H1 (cell line): ENCODE measurements at regions not wholly inside any gene's neighbourhood (a gene's known extent, or its start where the extent isn't known, plus 50 kb on each side); places are given as distances from the start of the nearest gene placed in this dataset.

ENCODE experiments used
- CTCF ChIA-PET: fragments of 300-600 bp; sonication (Branson Sonifier 250); formaldehyde crosslinking; loops from one replicate; lab custom pipeline; 2021; ENCODE audit not compliant: partially characterized antibody; lab: Charles Lee
- POLR2A ChIA-PET: fragments of 300-600 bp; sonication (Branson Sonifier 250); formaldehyde crosslinking; loops from one replicate; lab custom pipeline; 2021; ENCODE audit warnings: inconsistent platforms; ENCODE audit not compliant: partially characterized antibody; lab: Charles Lee
- DNase-seq, 2 experiments: peaks; one replicate each; pipeline versions ENCODE4 v3.0.0 to v3.0.0-alpha.2; 2010 to 2022; ENCODE audit warnings: low spot score in 2 of 2, low read depth in 1 of 2, mixed read lengths in 1 of 2
- FAIRE-seq: peaks from 2 replicates; lab custom pipeline; 2011; peaks lifted over from hg19 to GRCh38; lab: Jason Lieb, UNC
- H2AFZ ChIP-seq: 2 replicates; pipeline ENCODE4 v1.8.1; 2012; ENCODE audit warnings: low read length, inconsistent platforms
- H2AK5ac ChIP-seq: 2 replicates; pipeline ENCODE4 v1.6.1; 2013; ENCODE audit warnings: low read depth, low read length
- H2BK120ac ChIP-seq: replicated peaks from 2 replicates; pipeline ENCODE3; 2013; ENCODE audit warnings: low read depth, low read length, inconsistent platforms
- H2BK12ac ChIP-seq: 2 replicates; pipeline ENCODE4 v1.6.1; 2013; ENCODE audit warnings: low read depth, low read length
- H2BK15ac ChIP-seq: 2 replicates; pipeline ENCODE4 v1.6.1; 2013; ENCODE audit warnings: low read length
- H2BK20ac ChIP-seq: 2 replicates; pipeline ENCODE4 v1.6.1; 2013; ENCODE audit warnings: low read length
- H2BK5ac ChIP-seq: 2 replicates; pipeline ENCODE4 v1.6.1; 2013; ENCODE audit warnings: low read depth, low read length
- H3K14ac ChIP-seq: 2 replicates; pipeline ENCODE4 v1.6.1; 2013; ENCODE audit warnings: inconsistent platforms; ENCODE audit not compliant: insufficient read length
- H3K18ac ChIP-seq: 2 replicates; pipeline ENCODE4 v1.6.1; 2013; ENCODE audit warnings: low read length; ENCODE audit errors: extremely low read depth
- H3K23ac ChIP-seq: 2 replicates; pipeline ENCODE4 v1.6.1; 2013; ENCODE audit warnings: inconsistent platforms; ENCODE audit not compliant: insufficient read length
- H3K23me2 ChIP-seq: 2 replicates; pipeline ENCODE4 v1.6.1; 2013; ENCODE audit warnings: low read depth, low read length
- H3K27ac ChIP-seq: 2 replicates; pipeline ENCODE4 v1.6.1; 2011; ENCODE audit warnings: low read depth, low read length, inconsistent platforms
- H3K27me3 ChIP-seq, 4 experiments: replicated peaks in 1 of 4; 1 replicate in 1 of 4; 2 replicates in 3 of 4; pipeline versions ENCODE4 v1.6.1 to v1.8.1; 2011 to 2013; ENCODE audit warnings: low read length in 3 of 4, mild to moderate bottlenecking in 3 of 4, inconsistent platforms in 2 of 4, mixed read lengths in 2 of 4, moderate library complexity in 1 of 4; ENCODE audit not compliant: control insufficient read depth in 3 of 4, insufficient read depth in 3 of 4; ENCODE audit errors: extremely low read depth in 1 of 4
- H3K36me3 ChIP-seq, 4 experiments: 2 replicates each; pipeline versions ENCODE4 v1.6.1 to v1.8.1; 2011 to 2013; ENCODE audit warnings: mild to moderate bottlenecking in 4 of 4, low read length in 3 of 4, moderate library complexity in 2 of 4, control low read depth in 1 of 4, inconsistent platforms in 1 of 4; ENCODE audit not compliant: insufficient read depth in 4 of 4, control insufficient read depth in 2 of 4
- H3K4ac ChIP-seq: replicated peaks from 2 replicates; pipeline ENCODE3; 2013; ENCODE audit warnings: low read length, low read depth, mixed read lengths, inconsistent platforms; ENCODE audit not compliant: insufficient read length
- H3K4me1 ChIP-seq, 4 experiments: replicated peaks in 1 of 4; 1 replicate in 1 of 4; 2 replicates in 3 of 4; pipeline versions ENCODE4 v1.6.1 to v1.8.1; 2011 to 2013; ENCODE audit warnings: low read length in 3 of 4, inconsistent platforms in 2 of 4, mixed read lengths in 1 of 4; ENCODE audit not compliant: insufficient read depth in 4 of 4, control insufficient read depth in 3 of 4
- H3K4me2 ChIP-seq, 2 experiments: 2 replicates each; pipeline versions ENCODE4 v1.6.1 to v1.8.1; 2011 to 2013; ENCODE audit warnings: low read depth in 2 of 2, low read length in 2 of 2, control low read depth in 1 of 2, inconsistent platforms in 1 of 2, mild to moderate bottlenecking in 1 of 2; ENCODE audit not compliant: insufficient read depth in 1 of 2
- H3K4me3 ChIP-seq, 4 experiments: fragments of 200-600, 300-600 bp in 1 of 4; sonication (generic), shearing (Covaris generic), sonication (Bioruptor Twin) in 1 of 4; 2 replicates each; pipeline versions ENCODE4 v1.5.1 to v1.8.1; 2011 to 2016; ENCODE audit warnings: low read length in 4 of 4, low read depth in 3 of 4, control low read depth in 2 of 4, inconsistent platforms in 2 of 4, mild to moderate bottlenecking in 2 of 4, mixed read lengths in 1 of 4, moderate library complexity in 1 of 4; ENCODE audit not compliant: insufficient read depth in 2 of 4; ENCODE audit errors: extremely low read depth in 1 of 4
- H3K56ac ChIP-seq: replicated peaks from 2 replicates; pipeline ENCODE3; 2013; ENCODE audit warnings: low read depth, mild to moderate bottlenecking, mixed read lengths, low read length, inconsistent platforms; ENCODE audit not compliant: insufficient read length
- H3K79me1 ChIP-seq: 2 replicates; pipeline ENCODE4 v1.6.1; 2013; ENCODE audit warnings: low read depth, low read length, control low read depth
- H3K79me2 ChIP-seq, 2 experiments: 2 replicates each; pipeline versions ENCODE4 v1.6.1 to v1.8.1; 2012 to 2013; ENCODE audit warnings: low read length in 2 of 2, mild to moderate bottlenecking in 2 of 2, inconsistent platforms in 1 of 2; ENCODE audit not compliant: insufficient read depth in 2 of 2, control insufficient read depth in 1 of 2
- H3K9ac ChIP-seq, 4 experiments: replicated peaks in 1 of 4; 1 replicate in 1 of 4; 2 replicates in 3 of 4; pipeline versions ENCODE4 v1.6.1 to v1.8.1; 2011 to 2013; ENCODE audit warnings: low read depth in 3 of 4, low read length in 3 of 4, control low read depth in 2 of 4, mild to moderate bottlenecking in 2 of 4, moderate library complexity in 2 of 4, inconsistent platforms in 1 of 4; ENCODE audit errors: extremely low read depth in 1 of 4
- H3K9me3 ChIP-seq, 2 experiments: 2 replicates each; pipeline versions ENCODE4 v1.6.1 to v1.8.1; 2012 to 2013; ENCODE audit warnings: mild to moderate bottlenecking in 2 of 2, moderate library complexity in 2 of 2, control low read depth in 1 of 2, inconsistent platforms in 1 of 2, low read depth in 1 of 2, low read length in 1 of 2, mixed read lengths in 1 of 2; ENCODE audit not compliant: insufficient read depth in 2 of 2
- H4K20me1 ChIP-seq, 2 experiments: replicated peaks in 1 of 2; 2 replicates each; pipeline versions ENCODE3 to v1.8.1; 2011 to 2013; ENCODE audit warnings: inconsistent platforms in 2 of 2, low read length in 2 of 2, mild to moderate bottlenecking in 1 of 2; ENCODE audit not compliant: insufficient read depth in 2 of 2, control insufficient read depth in 1 of 2
- H4K5ac ChIP-seq: 2 replicates; pipeline ENCODE4 v1.6.1; 2013; ENCODE audit warnings: low read length, low read depth, mixed read lengths, inconsistent platforms; ENCODE audit not compliant: insufficient read length
- H4K8ac ChIP-seq: 2 replicates; pipeline ENCODE4 v1.8.0; 2013; ENCODE audit warnings: mild to moderate bottlenecking, moderate library complexity, low read length, inconsistent platforms; ENCODE audit not compliant: insufficient read depth; ENCODE audit errors: extremely low read depth
- H4K91ac ChIP-seq: replicated peaks from 2 replicates; pipeline ENCODE3; 2013; ENCODE audit warnings: low read length, mixed read lengths, inconsistent platforms; ENCODE audit not compliant: insufficient read length
- CEBPB ChIP-seq: IDR thresholded peaks from 2 replicates; pipeline ENCODE4 v1.6.1; 2012; ENCODE audit warnings: low read depth, low read length
- HDAC6 ChIP-seq: IDR thresholded peaks from one replicate; pipeline ENCODE4 v1.7.1; 2012; ENCODE audit warnings: low read depth, mild to moderate bottlenecking, inconsistent platforms, low read length, moderate library complexity
- JUN ChIP-seq: IDR thresholded peaks from 2 replicates; pipeline ENCODE4 v1.6.1; 2011; ENCODE audit warnings: low read depth, mild to moderate bottlenecking, improper control_type of control experiment, low read length
- KDM4A ChIP-seq: IDR thresholded peaks from one replicate; pipeline ENCODE4 v1.7.1; 2012; ENCODE audit warnings: low read depth, mild to moderate bottlenecking, moderate library complexity, low read length, inconsistent platforms; ENCODE audit not compliant: severe bottlenecking
- SIN3A ChIP-seq, 2 experiments: IDR thresholded peaks in 1 of 2; conservative IDR thresholded peaks in 1 of 2; 2 replicates each; pipeline ENCODE4 v1.6.1; 2011 to 2012; ENCODE audit warnings: low read length in 2 of 2, improper control_type of control experiment in 1 of 2, low read depth in 1 of 2, mild to moderate bottlenecking in 1 of 2
- TEAD4 ChIP-seq: IDR thresholded peaks from 2 replicates; pipeline ENCODE4 v1.6.1; 2012; ENCODE audit warnings: low read depth, low read length, inconsistent platforms, mixed read lengths
- WGBS, 2 experiments: shearing (Covaris generic) in 1 of 2; methylation state at CpG; one replicate each; pipeline versions ENCODE4 v1.1.6 to v1.1.7; 2013 to 2015; ENCODE audit warnings: low lambda C conversion rate in 2 of 2, mixed read lengths in 2 of 2, inconsistent platforms in 1 of 2, low coverage in 1 of 2, missing lambda C conversion rate in 1 of 2; ENCODE audit not compliant: insufficient replicate concordance in 2 of 2, insufficient coverage in 1 of 2, insufficient read length in 1 of 2; ENCODE audit errors: extremely low coverage in 1 of 2, missing lambda C conversion rate in 1 of 2; 5-methylcytosine and 5-hydroxymethylcytosine counted together
- TF ChIP-seq, protein P1 (sequence below): IDR thresholded peaks from 2 replicates; pipeline ENCODE4 v1.6.1; 2012; ENCODE audit warnings: inconsistent platforms
- TF ChIP-seq, protein P2 (sequence below): IDR thresholded peaks from 2 replicates; pipeline ENCODE4 v1.6.1; 2011; ENCODE audit warnings: low read depth, mild to moderate bottlenecking, low read length; ENCODE audit not compliant: insufficient read depth

DNA sequence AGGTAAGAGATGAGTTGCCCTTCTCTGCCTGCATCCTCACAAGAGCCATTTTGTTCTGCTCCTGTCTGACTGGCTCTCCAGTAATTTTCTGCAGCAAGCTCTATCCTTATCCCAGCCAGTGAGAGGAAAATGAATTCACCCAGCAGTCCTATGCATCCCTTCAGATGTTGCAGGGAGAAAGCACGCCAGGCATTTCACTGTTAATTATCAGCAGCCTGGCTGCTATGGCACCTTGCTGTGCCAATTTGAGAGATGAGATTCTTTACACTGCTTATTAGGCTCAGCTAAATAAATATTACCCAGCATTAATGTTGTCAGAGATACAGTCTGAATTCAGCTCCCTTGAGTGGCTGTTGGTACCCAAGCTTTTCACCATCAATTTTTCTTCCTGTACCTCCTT, 61.1 kb upstream of the SNAP25 start:
- H2BK15ac ChIP-seq = no peak overlapping the region
- H4K8ac ChIP-seq = no peak overlapping the region
- no peak overlapping the region for H3K9ac ChIP-seq
- no peak overlapping the region for H3K14ac ChIP-seq
- 75% methylated on average over 1 of the region's 1 CpG; no CpG with 5 or more reads in 1 of the 2 experiments for WGBS, 2 experiments
- no peak overlapping the region for H2BK20ac ChIP-seq
- FAIRE-seq = no peak
- POLR2A ChIA-PET = no interaction called here
- no peak overlapping the region for H4K91ac ChIP-seq
- H2BK5ac ChIP-seq = no peak overlapping the region
- H3K36me3 ChIP-seq = no peaks in the 10 kb centered on the region
- H3K4ac ChIP-seq = no peak overlapping the region
- no peaks in the 10 kb centered on the region for H3K4me1 ChIP-seq
- CTCF ChIA-PET = interaction anchor here (0.9 to 3.1 kb wide), 3 partner anchors 14 to 67 kb away, joined by 3 to 12 read pairs (median 5); no protein-coding TSS in a partner anchor
- DNase-seq = no peak
- no peak overlapping the region for H4K5ac ChIP-seq
- no peaks in the 10 kb centered on the region for H3K27me3 ChIP-seq
- no peak for TF ChIP-seq KDM4A
- TF ChIP-seq, protein P1, sequence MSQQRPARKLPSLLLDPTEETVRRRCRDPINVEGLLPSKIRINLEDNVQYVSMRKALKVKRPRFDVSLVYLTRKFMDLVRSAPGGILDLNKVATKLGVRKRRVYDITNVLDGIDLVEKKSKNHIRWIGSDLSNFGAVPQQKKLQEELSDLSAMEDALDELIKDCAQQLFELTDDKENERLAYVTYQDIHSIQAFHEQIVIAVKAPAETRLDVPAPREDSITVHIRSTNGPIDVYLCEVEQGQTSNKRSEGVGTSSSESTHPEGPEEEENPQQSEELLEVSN = no peak
- no peak for TF ChIP-seq HDAC6
- TF ChIP-seq SIN3A (conservative IDR thresholded peaks at IDR 0.05 in 1 of 2, IDR thresholded peaks at IDR 0.05 in 1 of 2; ENCODE audit: low read depth in 1 of 2, low read length in 2 of 2) = no peak
- no peak for TF ChIP-seq JUN
- no peak for TF ChIP-seq CEBPB
- no peak for TF ChIP-seq TEAD4
- TF ChIP-seq, protein P2, sequence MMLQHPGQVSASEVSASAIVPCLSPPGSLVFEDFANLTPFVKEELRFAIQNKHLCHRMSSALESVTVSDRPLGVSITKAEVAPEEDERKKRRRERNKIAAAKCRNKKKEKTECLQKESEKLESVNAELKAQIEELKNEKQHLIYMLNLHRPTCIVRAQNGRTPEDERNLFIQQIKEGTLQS = no peak
- H3K79me2 ChIP-seq = no peaks in the 10 kb centered on the region
- H3K4me2 ChIP-seq = no peak overlapping the region
- no peaks in the 10 kb centered on the region for H3K79me1 ChIP-seq
- no peak overlapping the region for H2BK12ac ChIP-seq
- H3K27ac ChIP-seq = no peak overlapping the region
- no peaks in the 10 kb centered on the region for H3K23me2 ChIP-seq
- H3K9me3 ChIP-seq = no peaks in the 10 kb centered on the region
- H2AK5ac ChIP-seq = no peak overlapping the region
- no peak overlapping the region for H2BK120ac ChIP-seq
- no peaks in the 10 kb centered on the region for H4K20me1 ChIP-seq
- no peak overlapping the region for H3K23ac ChIP-seq
- no peak overlapping the region for H3K4me3 ChIP-seq
- H3K56ac ChIP-seq = no peak overlapping the region
- H2AFZ ChIP-seq = no peak overlapping the region
- H3K18ac ChIP-seq = no peak overlapping the region
